ENCODE measurements at regions not wholly inside any gene's neighbourhood (a gene's known extent, or its start where the extent isn't known, plus 50 kb on each side); places are given as distances from the start of the nearest gene placed in this dataset.

- H3F3A ChIP-seq (ENCODE audit: control insufficient read depth, insufficient read depth), result no peaks in the 10 kb centered on the region
- no peak overlapping the region for H3K4me2 ChIP-seq (ENCODE audit: low read length)
- H3K4me3 ChIP-seq (ENCODE audit: low read length), result no peak overlapping the region
- no peaks in the 10 kb centered on the region for H4K20me1 ChIP-seq (ENCODE audit: control insufficient read depth, insufficient read depth, low read depth, low read length)
- H3K9me3 ChIP-seq (ENCODE audit: control insufficient read depth, insufficient read depth, low read length), result no peaks in the 10 kb centered on the region
- H3K4me1 ChIP-seq (ENCODE audit: control insufficient read depth, low read length), result no peaks in the 10 kb centered on the region
- no peaks in the 10 kb centered on the region for H3K9me2 ChIP-seq (replicated peaks; ENCODE audit: control insufficient read depth, low read length)
- TF ChIP-seq, protein P1, sequence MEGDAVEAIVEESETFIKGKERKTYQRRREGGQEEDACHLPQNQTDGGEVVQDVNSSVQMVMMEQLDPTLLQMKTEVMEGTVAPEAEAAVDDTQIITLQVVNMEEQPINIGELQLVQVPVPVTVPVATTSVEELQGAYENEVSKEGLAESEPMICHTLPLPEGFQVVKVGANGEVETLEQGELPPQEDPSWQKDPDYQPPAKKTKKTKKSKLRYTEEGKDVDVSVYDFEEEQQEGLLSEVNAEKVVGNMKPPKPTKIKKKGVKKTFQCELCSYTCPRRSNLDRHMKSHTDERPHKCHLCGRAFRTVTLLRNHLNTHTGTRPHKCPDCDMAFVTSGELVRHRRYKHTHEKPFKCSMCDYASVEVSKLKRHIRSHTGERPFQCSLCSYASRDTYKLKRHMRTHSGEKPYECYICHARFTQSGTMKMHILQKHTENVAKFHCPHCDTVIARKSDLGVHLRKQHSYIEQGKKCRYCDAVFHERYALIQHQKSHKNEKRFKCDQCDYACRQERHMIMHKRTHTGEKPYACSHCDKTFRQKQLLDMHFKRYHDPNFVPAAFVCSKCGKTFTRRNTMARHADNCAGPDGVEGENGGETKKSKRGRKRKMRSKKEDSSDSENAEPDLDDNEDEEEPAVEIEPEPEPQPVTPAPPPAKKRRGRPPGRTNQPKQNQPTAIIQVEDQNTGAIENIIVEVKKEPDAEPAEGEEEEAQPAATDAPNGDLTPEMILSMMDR (IDR thresholded peaks at IDR 0.05; ENCODE audit: low read depth, low read length, poor library complexity, severe bottlenecking), result no peak
- TF ChIP-seq EZH2phosphoT487 (IDR thresholded peaks at IDR 0.05; ENCODE audit: borderline replicate concordance, low read length), result no peak
- no peaks in the 10 kb centered on the region for H3K27me3 ChIP-seq (ENCODE audit: control insufficient read depth, low read length)
- no peaks in the 10 kb centered on the region for H3K79me2 ChIP-seq (ENCODE audit: control insufficient read depth, low read length)
- no peak overlapping the region for H3K27ac ChIP-seq (ENCODE audit: low read depth, low read length)
- H3K36me3 ChIP-seq (ENCODE audit: control insufficient read depth, low read length), result no peaks in the 10 kb centered on the region
Observed at GRCh38 chr13:88144580-88144979, 473.4 kb downstream of the SLITRK5 start.

DNA sequence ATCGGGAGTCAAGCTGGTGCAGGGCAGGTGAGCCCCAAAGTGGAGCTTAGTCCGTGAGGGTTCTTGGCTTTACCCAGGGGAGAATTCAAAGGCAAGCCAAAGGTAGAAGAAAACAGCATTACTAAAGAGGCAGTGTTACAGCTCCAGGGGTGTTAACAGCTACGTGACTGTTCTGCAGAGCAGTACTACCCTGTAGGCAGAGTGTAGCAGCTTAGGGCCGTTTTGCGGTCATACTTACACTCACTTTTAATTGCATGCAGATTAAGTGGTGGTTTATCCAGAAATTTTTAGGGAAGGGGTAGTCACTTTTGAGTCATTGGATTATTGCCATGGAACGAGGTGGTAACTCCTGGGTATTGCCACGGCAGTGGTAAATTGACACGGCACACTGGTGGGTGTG, 482.2 kb downstream of the SLITRK5 start:
- no peaks in the 10 kb centered on the region for H3K27me3 ChIP-seq (ENCODE audit: control insufficient read depth, low read length)
- H3K27ac ChIP-seq (ENCODE audit: low read depth, low read length), result no peak overlapping the region
- no peak overlapping the region for H3K4me2 ChIP-seq (ENCODE audit: low read length)
- H3K9me2 ChIP-seq (replicated peaks; ENCODE audit: control insufficient read depth, low read length), result no peaks in the 10 kb centered on the region
- TF ChIP-seq, protein P1 (IDR thresholded peaks at IDR 0.05; ENCODE audit: low read depth, low read length, poor library complexity, severe bottlenecking), result no peak
- no peak for TF ChIP-seq EZH2phosphoT487 (IDR thresholded peaks at IDR 0.05; ENCODE audit: borderline replicate concordance, low read length)
- H3F3A ChIP-seq (ENCODE audit: control insufficient read depth, insufficient read depth), result no peaks in the 10 kb centered on the region
- H4K20me1 ChIP-seq (ENCODE audit: control insufficient read depth, insufficient read depth, low read depth, low read length), result no peaks in the 10 kb centered on the region
- H3K36me3 ChIP-seq (ENCODE audit: control insufficient read depth, low read length), result no peaks in the 10 kb centered on the region
- H3K79me2 ChIP-seq (ENCODE audit: control insufficient read depth, low read length), result no peaks in the 10 kb centered on the region
- no peaks in the 10 kb centered on the region for H3K9me3 ChIP-seq (ENCODE audit: control insufficient read depth, insufficient read depth, low read length)
- no peaks in the 10 kb centered on the region for H3K4me1 ChIP-seq (ENCODE audit: control insufficient read depth, low read length)
- no peak overlapping the region for H3K4me3 ChIP-seq (ENCODE audit: low read length)

DNA sequence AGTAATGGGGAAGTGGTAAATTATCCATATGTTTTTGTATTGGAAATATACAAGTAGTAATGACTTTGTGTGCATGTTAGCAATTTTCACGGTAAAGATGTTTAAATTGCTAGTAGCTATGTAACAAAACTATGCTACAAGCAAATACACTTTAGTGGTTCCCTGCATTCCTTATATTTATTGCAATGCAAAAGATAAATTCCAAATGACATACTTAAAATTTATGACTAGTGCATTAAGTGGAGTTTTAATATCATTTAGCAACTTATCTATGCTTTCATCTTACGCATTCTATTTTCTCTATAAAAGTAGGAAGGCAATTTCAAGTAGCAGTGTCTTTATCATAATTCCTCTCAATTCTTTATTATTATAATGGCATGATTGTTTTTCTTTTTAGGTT, 482.8 kb downstream of the SLITRK5 start:
- Histone ChIP-seq H3K4me1 (ENCODE audit: control insufficient read depth, low read length) (no peaks in the 10 kb centered on the region), H4K20me1 (ENCODE audit: control insufficient read depth, insufficient read depth, low read depth, low read length) (no peaks in the 10 kb centered on the region), H3K27ac (ENCODE audit: low read depth, low read length) (no peak overlapping the region), H3K36me3 (ENCODE audit: control insufficient read depth, low read length) (no peaks in the 10 kb centered on the region), H3K79me2 (ENCODE audit: control insufficient read depth, low read length) (no peaks in the 10 kb centered on the region), H3K9me3 (ENCODE audit: control insufficient read depth, insufficient read depth, low read length) (no peaks in the 10 kb centered on the region), H3F3A (ENCODE audit: control insufficient read depth, insufficient read depth) (no peaks in the 10 kb centered on the region), H3K27me3 (ENCODE audit: control insufficient read depth, low read length) (no peaks in the 10 kb centered on the region), H3K9me2 (replicated peaks; ENCODE audit: control insufficient read depth, low read length) (no peaks in the 10 kb centered on the region), H3K4me2 (ENCODE audit: low read length) (no peak overlapping the region), H3K4me3 (ENCODE audit: low read length) (no peak overlapping the region)
- TF ChIP-seq, protein P1 (IDR thresholded peaks at IDR 0.05; ENCODE audit: low read depth, low read length, poor library complexity, severe bottlenecking), result no peak
- TF ChIP-seq EZH2phosphoT487 (IDR thresholded peaks at IDR 0.05; ENCODE audit: borderline replicate concordance, low read length), result no peak
